Lung (tissue), 11 donors: ENCODE measurements at regions not wholly inside any gene's neighbourhood (a gene's known extent, or its start where the extent isn't known, plus 50 kb on each side); places are given as distances from the start of the nearest gene placed in this dataset.

ENCODE experiments used
- ATAC-seq: fragments of 200-7000 bp; cut with Tn5 transposase; one replicate; pipeline ENCODE4 v1.9.1; 2020; ENCODE audit warnings: moderate number of reproducible peaks; ENCODE audit not compliant: insufficient read depth, low FRiP score
- DNase-seq, 3 donors: peaks; one replicate each; pipeline ENCODE4 v3.0.0-alpha.2; 2013 to 2017
- H3K27ac ChIP-seq, 2 donors: one replicate each; pipeline ENCODE4 v1.5.1; 2013; ENCODE audit warnings: mild to moderate bottlenecking in 2 of 2, moderate library complexity in 2 of 2, control low read depth in 1 of 2, inconsistent platforms in 1 of 2, low read depth in 1 of 2, low read length in 1 of 2
- H3K27me3 ChIP-seq, 3 donors: one replicate each; pipeline ENCODE4 v1.5.1; 2013; ENCODE audit warnings: low read length in 2 of 3; ENCODE audit not compliant: control insufficient read depth in 3 of 3, insufficient read depth in 3 of 3
- H3K36me3 ChIP-seq, 4 donors: one replicate each; pipeline ENCODE4 v1.5.1; 2013; ENCODE audit warnings: low read length in 4 of 4, mild to moderate bottlenecking in 1 of 4, moderate library complexity in 1 of 4; ENCODE audit not compliant: control insufficient read depth in 4 of 4, insufficient read depth in 4 of 4
- H3K4me1 ChIP-seq, 5 donors: one replicate each; pipeline ENCODE4 v1.5.1; 2013; ENCODE audit warnings: low read length in 5 of 5, mild to moderate bottlenecking in 2 of 5, moderate library complexity in 1 of 5; ENCODE audit not compliant: control insufficient read depth in 5 of 5, insufficient read depth in 5 of 5
- H3K4me3 ChIP-seq: one replicate; pipeline ENCODE4 v1.5.1; 2013; ENCODE audit warnings: mild to moderate bottlenecking, control low read depth, moderate library complexity
- H3K9ac ChIP-seq, 2 donors: one replicate each; pipeline ENCODE4 v1.5.1; 2013; ENCODE audit warnings: low read length in 2 of 2, control low read depth in 1 of 2; ENCODE audit not compliant: insufficient read depth in 1 of 2
- H3K9me3 ChIP-seq, 4 donors: one replicate each; pipeline ENCODE4 v1.5.1; 2013; ENCODE audit warnings: low read length in 3 of 4, mild to moderate bottlenecking in 1 of 4, moderate library complexity in 1 of 4; ENCODE audit not compliant: control insufficient read depth in 4 of 4, insufficient read depth in 3 of 4
- WGBS, 2 donors: extraction: QIAGEN DNeasy Blood & Tissue Kit; methylation state at CpG; one replicate each; pipeline ENCODE4 v1.1.7; 2013; 5-methylcytosine and 5-hydroxymethylcytosine counted together
- TF ChIP-seq, protein P1 (sequence below): IDR thresholded peaks from 2 replicates; pipeline ENCODE4 v1.5.1; 2012; ENCODE audit warnings: mild to moderate bottlenecking; ENCODE audit errors: control extremely low read depth, extremely low read depth
- donor health status: control.
- donor health status: control.
- donor health status: Bipolar disorder and iron deficiency.
- donor health status: healthy.
- donor health status: DM: yes; HTN: yes; CAD: no.

- Histone ChIP-seq H3K4me1 (no peaks in the 10 kb centered on the region), H3K27ac (no peak overlapping the region), H3K9ac (no peak overlapping the region), H3K4me3 (no peak overlapping the region), H3K27me3 (no peaks in the 10 kb centered on the region), H3K36me3 (no peaks in the 10 kb centered on the region), H3K9me3 (no peaks in the 10 kb centered on the region)
- DNase-seq (no peak), ATAC-seq (no peak)
- TF ChIP-seq, protein P1, sequence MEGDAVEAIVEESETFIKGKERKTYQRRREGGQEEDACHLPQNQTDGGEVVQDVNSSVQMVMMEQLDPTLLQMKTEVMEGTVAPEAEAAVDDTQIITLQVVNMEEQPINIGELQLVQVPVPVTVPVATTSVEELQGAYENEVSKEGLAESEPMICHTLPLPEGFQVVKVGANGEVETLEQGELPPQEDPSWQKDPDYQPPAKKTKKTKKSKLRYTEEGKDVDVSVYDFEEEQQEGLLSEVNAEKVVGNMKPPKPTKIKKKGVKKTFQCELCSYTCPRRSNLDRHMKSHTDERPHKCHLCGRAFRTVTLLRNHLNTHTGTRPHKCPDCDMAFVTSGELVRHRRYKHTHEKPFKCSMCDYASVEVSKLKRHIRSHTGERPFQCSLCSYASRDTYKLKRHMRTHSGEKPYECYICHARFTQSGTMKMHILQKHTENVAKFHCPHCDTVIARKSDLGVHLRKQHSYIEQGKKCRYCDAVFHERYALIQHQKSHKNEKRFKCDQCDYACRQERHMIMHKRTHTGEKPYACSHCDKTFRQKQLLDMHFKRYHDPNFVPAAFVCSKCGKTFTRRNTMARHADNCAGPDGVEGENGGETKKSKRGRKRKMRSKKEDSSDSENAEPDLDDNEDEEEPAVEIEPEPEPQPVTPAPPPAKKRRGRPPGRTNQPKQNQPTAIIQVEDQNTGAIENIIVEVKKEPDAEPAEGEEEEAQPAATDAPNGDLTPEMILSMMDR: no peak
- WGBS, 2 donors: 87 to 91% methylated on average over 3 of the region's 3 CpGs
Observed at GRCh38 chr12:29996993-29997392, 213.3 kb upstream of the TMTC1 start.

DNA sequence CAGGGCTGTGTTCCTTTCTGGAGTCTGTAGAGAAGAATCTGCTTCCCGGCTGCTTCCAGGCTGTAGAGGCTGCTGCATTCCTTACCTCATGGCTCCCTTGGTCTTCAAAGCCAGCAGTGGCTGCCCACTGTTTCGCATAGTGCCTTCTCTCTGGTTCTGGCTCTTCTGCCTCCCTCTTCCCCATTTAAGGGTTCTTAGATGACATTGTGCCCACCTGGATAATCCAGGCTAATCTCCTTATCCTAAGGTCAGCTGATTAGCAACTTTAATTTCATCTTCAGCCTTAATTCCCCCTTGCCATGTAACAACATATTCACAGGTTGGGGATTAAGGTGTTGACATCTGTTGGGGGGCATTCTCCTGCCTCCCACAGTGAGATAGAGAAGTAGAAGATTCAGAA is 208.6 kb upstream of the TMTC1 start:
- H3K9ac ChIP-seq: no peak overlapping the region
- H3K27me3 ChIP-seq: no peaks in the 10 kb centered on the region
- ATAC-seq (no peak), DNase-seq (no peak)
- no peaks in the 10 kb centered on the region for H3K9me3 ChIP-seq
- no peak overlapping the region for H3K27ac ChIP-seq
- TF ChIP-seq, protein P1: no peak
- no peak overlapping the region for H3K4me3 ChIP-seq
- no peaks in the 10 kb centered on the region for H3K4me1 ChIP-seq
- WGBS, 2 donors: 83 to 86% methylated on average over 2 of the region's 2 CpGs
- H3K36me3 ChIP-seq: no peaks in the 10 kb centered on the region

DNA sequence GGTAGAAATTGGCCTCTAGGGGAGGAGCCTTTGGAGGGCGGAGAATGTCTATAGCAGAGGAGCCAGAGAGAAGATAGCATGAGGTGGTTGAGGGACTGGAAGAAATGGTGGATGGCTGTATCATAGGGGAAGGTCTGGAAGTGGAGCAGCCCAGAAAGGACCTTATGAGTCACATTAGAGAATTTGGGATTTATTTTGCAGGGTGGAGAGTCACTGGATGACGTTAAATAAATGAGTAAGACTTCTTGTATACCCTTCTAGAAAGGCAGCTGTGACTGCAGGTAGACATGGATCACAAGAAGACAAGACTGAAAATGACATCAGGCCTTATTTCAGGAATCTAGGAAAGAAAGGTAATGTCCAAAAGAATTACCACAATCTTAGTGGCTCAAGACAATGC is 208.2 kb upstream of the TMTC1 start:
- Histone ChIP-seq H3K9ac (no peak overlapping the region), H3K4me3 (no peak overlapping the region), H3K4me1 (no peaks in the 10 kb centered on the region), H3K27me3 (no peaks in the 10 kb centered on the region), H3K36me3 (no peaks in the 10 kb centered on the region), H3K9me3 (no peaks in the 10 kb centered on the region), H3K27ac (no peak overlapping the region)
- DNase-seq (no peak), ATAC-seq (no peak)
- TF ChIP-seq, protein P1: no peak
- WGBS, 2 donors: 78 to 86% methylated on average over 2 of the region's 2 CpGs

GRCh38 chr12:29990971-29991370 is 207.2 kb upstream of the TMTC1 start:
- DNase-seq (no peak), ATAC-seq (no peak)
- Histone ChIP-seq H3K9ac (no peak overlapping the region), H3K36me3 (no peaks in the 10 kb centered on the region), H3K4me1 (no peaks in the 10 kb centered on the region), H3K27ac (no peak overlapping the region), H3K9me3 (no peaks in the 10 kb centered on the region), H3K4me3 (no peak overlapping the region), H3K27me3 (no peaks in the 10 kb centered on the region)
- TF ChIP-seq, protein P1: no peak
- WGBS, 2 donors: 82 to 85% methylated on average over 4 of the region's 4 CpGs
